GM12878 (cell line): ENCODE measurements at regions not wholly inside any gene's neighbourhood (a gene's known extent, or its start where the extent isn't known, plus 50 kb on each side); places are given as distances from the start of the nearest gene placed in this dataset.

Experiments used
- ATF7 ChIP-seq: fragments of 450-650 bp; IDR thresholded peaks from 2 replicates; pipeline ENCODE4 v1.6.1; 2016; ENCODE audit warnings: low read depth, mild to moderate bottlenecking
- CHD1 ChIP-seq: IDR thresholded peaks from 2 replicates; pipeline ENCODE4 v1.6.1; 2012; ENCODE audit warnings: low read depth, low read length, improper control_type of control experiment
- EP300 ChIP-seq, 2 experiments: fragments of 150-350 bp in 1 of 2; IDR thresholded peaks; 2 replicates each; pipeline ENCODE4 v1.6.1; 2011 to 2012; ENCODE audit warnings: low read depth in 2 of 2, low read length in 2 of 2, borderline replicate concordance in 1 of 2, improper control_type of control experiment in 1 of 2, inconsistent platforms in 1 of 2; ENCODE audit not compliant: control insufficient read depth in 1 of 2
- RBBP5 ChIP-seq: fragments of 200-600 bp; sonication (generic); conservative IDR thresholded peaks from 2 replicates; pipeline ENCODE4 v1.6.1; 2016
- RFX5 ChIP-seq: IDR thresholded peaks from 2 replicates; pipeline ENCODE4 v1.6.1; 2011; ENCODE audit warnings: low read depth, low read length, improper control_type of control experiment
- STAT3 ChIP-seq: IDR thresholded peaks from 2 replicates; pipeline ENCODE4 v1.6.1; 2011; ENCODE audit warnings: low read depth, low read length, improper control_type of control experiment
- TF ChIP-seq, protein P1 (sequence below), 3 experiments: IDR thresholded peaks in 2 of 3; conservative IDR thresholded peaks in 1 of 3; 2 replicates each; pipeline ENCODE4 v1.5.1; 2011; ENCODE audit warnings: low read depth in 3 of 3, low read length in 3 of 3, mild to moderate bottlenecking in 3 of 3, control low read depth in 2 of 3, moderate library complexity in 2 of 3, inconsistent platforms in 1 of 3, mixed read lengths in 1 of 3; ENCODE audit not compliant: control insufficient read depth in 2 of 3, insufficient read depth in 1 of 3; ENCODE audit errors: extremely low read depth in 1 of 3
- TF ChIP-seq, protein P2 (sequence below): IDR thresholded peaks from 2 replicates; pipeline ENCODE4 v1.6.1; 2012; ENCODE audit warnings: low read depth, low read length, improper control_type of control experiment

DNA sequence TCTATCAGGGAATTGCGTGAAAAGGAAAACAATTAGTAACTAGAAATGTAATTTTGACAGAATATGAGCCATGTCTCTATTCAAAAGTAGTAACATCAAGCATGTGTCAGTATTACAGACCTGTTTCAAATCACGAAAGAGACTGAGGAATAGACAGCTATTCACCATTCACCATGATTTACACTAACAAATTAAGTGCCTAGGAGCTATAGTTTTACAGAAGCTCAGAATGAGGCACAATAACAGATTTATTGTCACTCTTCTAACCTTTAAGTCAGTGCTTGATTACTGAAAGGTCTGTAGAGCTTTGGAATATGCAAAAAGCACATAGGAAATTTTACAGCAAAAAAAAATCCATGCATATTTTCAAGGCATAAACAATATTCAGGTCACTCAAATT lies 208.2 kb downstream of the SLCO4C1 start:
- TF ChIP-seq RFX5: no peak
- no peak for TF ChIP-seq EP300 (IDR thresholded peaks at IDR 0.05; ENCODE audit: borderline replicate concordance in 1 of 2, control insufficient read depth in 1 of 2, low read depth in 2 of 2, low read length in 2 of 2)
- TF ChIP-seq ATF7: no peak
- TF ChIP-seq, protein P1, sequence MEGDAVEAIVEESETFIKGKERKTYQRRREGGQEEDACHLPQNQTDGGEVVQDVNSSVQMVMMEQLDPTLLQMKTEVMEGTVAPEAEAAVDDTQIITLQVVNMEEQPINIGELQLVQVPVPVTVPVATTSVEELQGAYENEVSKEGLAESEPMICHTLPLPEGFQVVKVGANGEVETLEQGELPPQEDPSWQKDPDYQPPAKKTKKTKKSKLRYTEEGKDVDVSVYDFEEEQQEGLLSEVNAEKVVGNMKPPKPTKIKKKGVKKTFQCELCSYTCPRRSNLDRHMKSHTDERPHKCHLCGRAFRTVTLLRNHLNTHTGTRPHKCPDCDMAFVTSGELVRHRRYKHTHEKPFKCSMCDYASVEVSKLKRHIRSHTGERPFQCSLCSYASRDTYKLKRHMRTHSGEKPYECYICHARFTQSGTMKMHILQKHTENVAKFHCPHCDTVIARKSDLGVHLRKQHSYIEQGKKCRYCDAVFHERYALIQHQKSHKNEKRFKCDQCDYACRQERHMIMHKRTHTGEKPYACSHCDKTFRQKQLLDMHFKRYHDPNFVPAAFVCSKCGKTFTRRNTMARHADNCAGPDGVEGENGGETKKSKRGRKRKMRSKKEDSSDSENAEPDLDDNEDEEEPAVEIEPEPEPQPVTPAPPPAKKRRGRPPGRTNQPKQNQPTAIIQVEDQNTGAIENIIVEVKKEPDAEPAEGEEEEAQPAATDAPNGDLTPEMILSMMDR (IDR thresholded peaks at IDR 0.05 in 2 of 3, conservative IDR thresholded peaks at IDR 0.05 in 1 of 3; ENCODE audit: control insufficient read depth in 2 of 3, extremely low read depth in 1 of 3, insufficient read depth in 1 of 3, low read depth in 3 of 3, low read length in 3 of 3): no peak
- TF ChIP-seq STAT3: no peak
- TF ChIP-seq RBBP5: no peak
- no peak for TF ChIP-seq CHD1
- TF ChIP-seq, protein P2, sequence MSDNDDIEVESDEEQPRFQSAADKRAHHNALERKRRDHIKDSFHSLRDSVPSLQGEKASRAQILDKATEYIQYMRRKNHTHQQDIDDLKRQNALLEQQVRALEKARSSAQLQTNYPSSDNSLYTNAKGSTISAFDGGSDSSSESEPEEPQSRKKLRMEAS: no peak
